HepG2 (cell line): ENCODE measurements at regions not wholly inside any gene's neighbourhood (a gene's known extent, or its start where the extent isn't known, plus 50 kb on each side); places are given as distances from the start of the nearest gene placed in this dataset.

Experiments
- JUNB ChIP-seq: sonication (generic); formaldehyde crosslinking; IDR thresholded peaks from 2 replicates; pipeline ENCODE4 v1.8.0; 2022; ENCODE audit warnings: missing genetic modification reagents, mild to moderate bottlenecking, borderline replicate concordance
- MAF1 ChIP-seq: sonication (generic); formaldehyde crosslinking; IDR thresholded peaks from 2 replicates; pipeline ENCODE4 v1.5.0; 2020; ENCODE audit warnings: missing genetic modification reagents, borderline replicate concordance
- POLR2A ChIP-seq, 2 experiments: IDR thresholded peaks; 2 replicates each; pipeline ENCODE4 v1.6.1; 2011; ENCODE audit warnings: low read depth in 2 of 2, low read length in 2 of 2, mild to moderate bottlenecking in 1 of 2, moderate library complexity in 1 of 2; ENCODE audit not compliant: insufficient read depth in 1 of 2
- RARA ChIP-seq: IDR thresholded peaks from 2 replicates; pipeline ENCODE4 v1.6.1; 2016; ENCODE audit warnings: missing genetic modification reagents, missing compliant biosample characterization
- RBAK ChIP-seq: sonication (generic); formaldehyde crosslinking; IDR thresholded peaks from 2 replicates; pipeline ENCODE4 v1.5.1; 2020; ENCODE audit warnings: mild to moderate bottlenecking, missing genetic modification reagents
- TARDBP ChIP-seq: sonication (generic); formaldehyde crosslinking; IDR thresholded peaks from 2 replicates; pipeline ENCODE4 v1.8.0; 2022; ENCODE audit warnings: mild to moderate bottlenecking, missing genetic modification reagents
- TF ChIP-seq, protein P1 (sequence below): sonication (generic); formaldehyde crosslinking; IDR thresholded peaks from 2 replicates; pipeline ENCODE4 v1.5.0; 2020; ENCODE audit warnings: mild to moderate bottlenecking, missing genetic modification reagents, moderate library complexity
- TF ChIP-seq, protein P2 (sequence below): IDR thresholded peaks from 2 replicates; pipeline ENCODE4 v1.6.1; 2016; ENCODE audit warnings: missing compliant biosample characterization, missing genetic modification reagents, borderline replicate concordance
- TF ChIP-seq, protein P3 (sequence below): sonication (generic); formaldehyde crosslinking; IDR thresholded peaks from 2 replicates; pipeline ENCODE4 v1.4.0; 2020; ENCODE audit warnings: missing genetic modification reagents, borderline replicate concordance

DNA sequence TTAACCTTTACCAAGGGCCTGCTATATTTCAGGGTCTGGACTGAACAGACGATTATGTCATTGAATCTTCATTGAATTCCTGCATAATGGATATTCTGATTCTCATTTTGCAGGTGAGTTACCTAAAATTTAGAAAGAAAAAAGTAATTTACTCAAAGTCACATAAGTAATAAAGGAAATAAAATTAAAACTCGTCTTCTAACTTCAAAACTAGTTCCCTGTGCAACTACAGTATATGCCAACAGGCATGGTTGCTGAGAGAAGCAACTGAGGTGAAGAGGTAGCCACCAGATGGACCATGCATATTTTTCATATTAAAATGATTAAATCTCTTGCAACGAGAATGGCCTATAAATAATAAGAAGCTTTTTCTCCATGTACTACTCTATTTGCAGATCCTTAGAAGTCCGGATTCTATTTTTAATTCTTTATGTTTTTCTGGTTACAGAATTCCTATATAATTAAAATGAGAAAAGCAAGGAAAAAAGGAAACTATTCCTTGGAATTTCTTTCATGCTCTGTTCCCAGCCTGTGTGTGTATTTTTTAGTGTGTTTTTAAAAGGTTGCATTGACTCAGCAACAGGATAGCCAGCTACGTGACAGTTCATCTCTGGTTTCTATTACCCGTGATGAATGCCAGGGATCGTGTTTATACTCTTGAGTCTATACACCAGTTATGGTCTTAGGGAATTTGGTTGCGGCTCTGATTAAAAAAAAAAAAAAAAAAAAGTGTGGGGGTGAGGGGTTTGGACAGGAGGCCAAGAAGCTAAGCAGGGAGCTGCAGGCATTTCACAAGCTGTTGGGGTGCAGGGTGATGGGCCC is 186.8 kb downstream of the ETS1 start:
- TF ChIP-seq, protein P1, sequence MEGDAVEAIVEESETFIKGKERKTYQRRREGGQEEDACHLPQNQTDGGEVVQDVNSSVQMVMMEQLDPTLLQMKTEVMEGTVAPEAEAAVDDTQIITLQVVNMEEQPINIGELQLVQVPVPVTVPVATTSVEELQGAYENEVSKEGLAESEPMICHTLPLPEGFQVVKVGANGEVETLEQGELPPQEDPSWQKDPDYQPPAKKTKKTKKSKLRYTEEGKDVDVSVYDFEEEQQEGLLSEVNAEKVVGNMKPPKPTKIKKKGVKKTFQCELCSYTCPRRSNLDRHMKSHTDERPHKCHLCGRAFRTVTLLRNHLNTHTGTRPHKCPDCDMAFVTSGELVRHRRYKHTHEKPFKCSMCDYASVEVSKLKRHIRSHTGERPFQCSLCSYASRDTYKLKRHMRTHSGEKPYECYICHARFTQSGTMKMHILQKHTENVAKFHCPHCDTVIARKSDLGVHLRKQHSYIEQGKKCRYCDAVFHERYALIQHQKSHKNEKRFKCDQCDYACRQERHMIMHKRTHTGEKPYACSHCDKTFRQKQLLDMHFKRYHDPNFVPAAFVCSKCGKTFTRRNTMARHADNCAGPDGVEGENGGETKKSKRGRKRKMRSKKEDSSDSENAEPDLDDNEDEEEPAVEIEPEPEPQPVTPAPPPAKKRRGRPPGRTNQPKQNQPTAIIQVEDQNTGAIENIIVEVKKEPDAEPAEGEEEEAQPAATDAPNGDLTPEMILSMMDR (CRISPR knock-in tag) = no peak
- TF ChIP-seq, protein P2, sequence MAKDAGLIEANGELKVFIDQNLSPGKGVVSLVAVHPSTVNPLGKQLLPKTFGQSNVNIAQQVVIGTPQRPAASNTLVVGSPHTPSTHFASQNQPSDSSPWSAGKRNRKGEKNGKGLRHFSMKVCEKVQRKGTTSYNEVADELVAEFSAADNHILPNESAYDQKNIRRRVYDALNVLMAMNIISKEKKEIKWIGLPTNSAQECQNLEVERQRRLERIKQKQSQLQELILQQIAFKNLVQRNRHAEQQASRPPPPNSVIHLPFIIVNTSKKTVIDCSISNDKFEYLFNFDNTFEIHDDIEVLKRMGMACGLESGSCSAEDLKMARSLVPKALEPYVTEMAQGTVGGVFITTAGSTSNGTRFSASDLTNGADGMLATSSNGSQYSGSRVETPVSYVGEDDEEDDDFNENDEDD (CRISPR knock-in tag) = no peak
- TF ChIP-seq JUNB (CRISPR knock-in tag) = no peak
- no peak for TF ChIP-seq RBAK (CRISPR knock-in tag)
- TF ChIP-seq, protein P3, sequence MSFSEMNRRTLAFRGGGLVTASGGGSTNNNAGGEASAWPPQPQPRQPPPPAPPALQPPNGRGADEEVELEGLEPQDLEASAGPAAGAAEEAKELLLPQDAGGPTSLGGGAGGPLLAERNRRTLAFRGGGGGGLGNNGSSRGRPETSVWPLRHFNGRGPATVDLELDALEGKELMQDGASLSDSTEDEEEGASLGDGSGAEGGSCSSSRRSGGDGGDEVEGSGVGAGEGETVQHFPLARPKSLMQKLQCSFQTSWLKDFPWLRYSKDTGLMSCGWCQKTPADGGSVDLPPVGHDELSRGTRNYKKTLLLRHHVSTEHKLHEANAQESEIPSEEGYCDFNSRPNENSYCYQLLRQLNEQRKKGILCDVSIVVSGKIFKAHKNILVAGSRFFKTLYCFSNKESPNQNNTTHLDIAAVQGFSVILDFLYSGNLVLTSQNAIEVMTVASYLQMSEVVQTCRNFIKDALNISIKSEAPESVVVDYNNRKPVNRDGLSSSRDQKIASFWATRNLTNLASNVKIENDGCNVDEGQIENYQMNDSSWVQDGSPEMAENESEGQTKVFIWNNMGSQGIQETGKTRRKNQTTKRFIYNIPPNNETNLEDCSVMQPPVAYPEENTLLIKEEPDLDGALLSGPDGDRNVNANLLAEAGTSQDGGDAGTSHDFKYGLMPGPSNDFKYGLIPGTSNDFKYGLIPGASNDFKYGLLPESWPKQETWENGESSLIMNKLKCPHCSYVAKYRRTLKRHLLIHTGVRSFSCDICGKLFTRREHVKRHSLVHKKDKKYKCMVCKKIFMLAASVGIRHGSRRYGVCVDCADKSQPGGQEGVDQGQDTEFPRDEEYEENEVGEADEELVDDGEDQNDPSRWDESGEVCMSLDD (CRISPR knock-in tag) = no peak
- TF ChIP-seq POLR2A (IDR thresholded peaks at IDR 0.05; ENCODE audit: insufficient read depth in 1 of 2, low read depth in 2 of 2, low read length in 2 of 2) = no peak
- no peak for TF ChIP-seq MAF1 (CRISPR knock-in tag)
- TF ChIP-seq TARDBP (CRISPR knock-in tag) = no peak
- TF ChIP-seq RARA (CRISPR knock-in tag) = no peak
